Activated T-cell treated with anti-CD3 and anti-CD28 coated beads, Interleukin-2, amount 50 U/mL, for 24 hours (primary cell): ENCODE measurements at regions not wholly inside any gene's neighbourhood (a gene's known extent, or its start where the extent isn't known, plus 50 kb on each side); places are given as distances from the start of the nearest gene placed in this dataset.

Source experiments
- DNase-seq: peaks from one replicate; pipeline ENCODE4 v3.0.0-alpha.2; 2020
- H3K27ac Mint-ChIP-seq: 2 replicates; pipeline ENCODE4 v1.8.0; 2020; ENCODE audit warnings: mild to moderate bottlenecking, mixed read lengths
- H3K27me3 Mint-ChIP-seq: 2 replicates; pipeline ENCODE4 v1.8.0; 2020; ENCODE audit warnings: mixed read lengths
- H3K36me3 Mint-ChIP-seq: 2 replicates; pipeline ENCODE4 v1.8.0; 2020; ENCODE audit warnings: low read depth, mixed read lengths
- H3K4me1 Mint-ChIP-seq: 2 replicates; pipeline ENCODE4 v1.8.0; 2020; ENCODE audit warnings: low read depth, mixed read lengths
- H3K4me3 Mint-ChIP-seq: 2 replicates; pipeline ENCODE4 v1.8.0; 2020; ENCODE audit warnings: mild to moderate bottlenecking, moderate library complexity, mixed read lengths
- H3K9me3 Mint-ChIP-seq: 2 replicates; pipeline ENCODE4 v1.8.0; 2020; ENCODE audit warnings: mixed read lengths

DNA sequence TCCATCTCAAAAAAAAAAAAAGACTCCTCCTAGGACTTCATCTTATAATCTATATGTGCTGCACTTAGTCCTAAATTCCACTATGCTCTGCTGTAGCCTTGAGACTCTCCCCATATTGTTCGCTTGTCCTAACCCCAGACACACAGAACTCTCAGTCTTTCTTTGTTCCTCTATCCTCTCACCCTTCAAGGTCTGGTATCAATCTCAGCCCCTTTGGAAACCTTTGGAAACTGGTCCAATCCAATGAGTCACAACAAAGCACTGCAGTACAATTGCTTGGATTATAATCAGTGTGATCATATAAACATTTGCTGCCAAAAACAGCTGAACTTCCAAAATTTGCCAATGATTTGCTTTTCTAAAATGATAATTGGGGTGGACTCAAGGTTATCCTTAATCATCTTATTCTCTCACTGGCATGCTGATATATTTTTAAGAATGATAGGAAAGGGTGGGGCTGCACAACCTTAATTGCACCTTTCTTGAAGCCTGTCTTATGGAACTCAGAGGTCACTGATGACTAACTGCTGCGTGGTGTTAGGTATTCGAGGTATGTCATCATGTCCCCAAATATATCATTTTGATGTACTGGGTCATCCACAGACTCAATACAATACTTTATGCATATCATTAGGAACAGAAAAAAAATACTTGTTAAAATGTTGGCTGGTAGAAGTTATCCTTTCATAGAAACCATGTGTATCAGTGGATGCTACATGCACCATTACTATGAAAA is 756.7 kb downstream of the NR2F2 start:
- H3K4me3 Mint-ChIP-seq, result no peak overlapping the region
- peaks cover 2% of the 10 kb centered on the region for H3K9me3 Mint-ChIP-seq
- DNase-seq, result no peak

DNA sequence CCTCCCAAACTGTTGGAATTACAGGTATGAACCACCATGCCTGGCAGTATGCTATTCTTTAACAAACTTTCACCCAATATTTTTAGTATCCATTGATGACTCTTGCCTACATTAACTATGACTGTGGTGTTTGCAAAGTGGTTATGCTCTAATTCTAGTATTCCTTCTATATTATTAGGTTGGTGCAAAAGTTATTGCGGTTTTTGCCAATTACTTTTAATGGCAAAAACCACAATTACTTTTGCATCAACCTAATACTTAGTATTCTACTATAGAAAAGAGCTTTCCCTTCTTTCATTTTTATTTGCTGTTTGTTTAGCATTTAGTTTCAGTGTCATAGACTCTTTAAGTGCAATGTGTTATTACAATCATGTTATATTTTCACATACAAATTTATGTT is 760.6 kb downstream of the NR2F2 start:
- DNase-seq, result no peak

More for the DNA sequence above, 756.7 kb downstream of the NR2F2 start:
- Mint-ChIP-seq H3K4me1 (no peaks in the 10 kb centered on the region), H3K27ac (no peak overlapping the region), H3K27me3 (no peaks in the 10 kb centered on the region), H3K36me3 (no peaks in the 10 kb centered on the region)

GRCh38 chr15:97092656-97093055 is 762.2 kb downstream of the NR2F2 start:
- no peaks in the 10 kb centered on the region for H3K4me1 Mint-ChIP-seq
- H3K36me3 Mint-ChIP-seq, result no peaks in the 10 kb centered on the region
- no peak overlapping the region for H3K4me3 Mint-ChIP-seq
- no peak for DNase-seq
- H3K27ac Mint-ChIP-seq, result no peak overlapping the region
- H3K9me3 Mint-ChIP-seq, result peaks cover 14% of the 10 kb centered on the region
- H3K27me3 Mint-ChIP-seq, result no peaks in the 10 kb centered on the region

More for the DNA sequence above, 760.6 kb downstream of the NR2F2 start:
- H3K27me3 Mint-ChIP-seq, result no peaks in the 10 kb centered on the region
- no peak overlapping the region for H3K4me3 Mint-ChIP-seq
- no peak overlapping the region for H3K27ac Mint-ChIP-seq
- peaks cover 16% of the 10 kb centered on the region for H3K9me3 Mint-ChIP-seq
- no peaks in the 10 kb centered on the region for H3K36me3 Mint-ChIP-seq
- H3K4me1 Mint-ChIP-seq, result no peaks in the 10 kb centered on the region

- Mint-ChIP-seq H3K27ac (no peak overlapping the region), H3K4me1 (no peaks in the 10 kb centered on the region), H3K36me3 (no peaks in the 10 kb centered on the region)
Observed at GRCh38 chr15:97096303-97096835, 765.9 kb downstream of the NR2F2 start.

DNA sequence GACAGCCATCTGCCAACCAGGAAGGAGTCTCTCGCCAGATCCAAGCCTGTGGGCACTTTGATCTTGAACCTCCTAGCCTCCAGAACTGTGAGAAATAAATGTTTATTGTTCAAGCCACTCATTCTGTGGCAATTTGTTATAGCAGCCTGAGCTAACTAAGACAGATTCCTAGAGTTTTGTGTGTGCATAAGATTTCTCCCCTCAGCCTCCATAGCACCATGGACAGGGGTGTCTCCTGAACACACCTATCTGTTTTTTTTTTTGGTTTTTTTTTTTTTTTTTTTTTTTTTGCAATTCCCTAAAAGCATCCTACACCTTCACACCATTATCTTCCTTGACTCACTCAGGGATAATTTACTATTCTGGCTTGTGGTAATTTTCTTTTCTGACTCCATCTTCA is 768.5 kb downstream of the NR2F2 start:
- Mint-ChIP-seq H3K9me3 (peaks cover 15% of the 10 kb centered on the region), H3K4me1 (no peaks in the 10 kb centered on the region), H3K36me3 (no peaks in the 10 kb centered on the region), H3K27me3 (no peaks in the 10 kb centered on the region), H3K27ac (no peak overlapping the region), H3K4me3 (no peak overlapping the region)
- DNase-seq, result no peak

More at GRCh38 chr15:97096303-97096835, 765.9 kb downstream of the NR2F2 start:
- no peaks in the 10 kb centered on the region for H3K27me3 Mint-ChIP-seq
- no peak overlapping the region for H3K4me3 Mint-ChIP-seq
- DNase-seq, result no peak
- peaks cover 22% of the 10 kb centered on the region for H3K9me3 Mint-ChIP-seq

DNA sequence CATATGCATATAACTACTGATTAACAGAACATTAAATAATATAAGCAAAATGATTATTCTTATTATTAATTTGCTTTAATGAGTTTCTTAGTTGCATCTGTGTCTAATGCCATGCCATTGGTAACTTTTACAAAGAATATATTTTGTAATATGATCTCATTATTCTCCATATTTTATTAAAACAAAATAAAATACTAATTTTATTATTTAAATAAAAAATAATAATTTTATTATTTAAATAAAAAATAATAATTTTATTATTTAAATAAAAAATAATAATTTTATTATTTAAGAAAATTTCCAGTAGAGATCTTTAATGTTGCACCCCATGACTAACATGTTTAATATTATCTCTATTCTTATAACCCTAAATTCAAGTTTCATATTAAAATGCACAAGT is 771.1 kb downstream of the NR2F2 start:
- Mint-ChIP-seq H3K4me3 (no peak overlapping the region), H3K27me3 (no peaks in the 10 kb centered on the region), H3K9me3 (peaks cover 10% of the 10 kb centered on the region), H3K4me1 (no peaks in the 10 kb centered on the region), H3K36me3 (no peaks in the 10 kb centered on the region), H3K27ac (no peak overlapping the region)
- DNase-seq, result no peak

- DNase-seq, result no peak
- H3K4me1 Mint-ChIP-seq, result no peaks in the 10 kb centered on the region
- no peaks in the 10 kb centered on the region for H3K27me3 Mint-ChIP-seq
- H3K4me3 Mint-ChIP-seq, result no peak overlapping the region
- H3K27ac Mint-ChIP-seq, result no peak overlapping the region
- no peaks in the 10 kb centered on the region for H3K36me3 Mint-ChIP-seq
- peaks cover 14% of the 10 kb centered on the region for H3K9me3 Mint-ChIP-seq
Observed at GRCh38 chr15:97114900-97115760, 784.6 kb downstream of the NR2F2 start.

DNA sequence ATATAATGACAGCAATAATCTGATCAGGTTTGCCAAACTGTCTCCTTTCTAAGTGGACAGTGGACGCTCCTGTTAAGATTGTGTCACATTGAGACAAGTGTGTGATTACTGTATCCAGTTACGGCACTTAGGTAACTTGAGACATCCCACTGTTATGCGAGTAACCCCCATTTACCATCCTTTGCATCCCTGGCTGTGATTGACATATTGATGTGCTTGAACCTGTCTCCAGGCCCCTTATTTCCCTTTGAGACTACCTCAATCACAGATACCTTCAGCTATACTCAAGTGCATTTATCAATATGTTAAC is 785.2 kb downstream of the NR2F2 start:
- Mint-ChIP-seq H3K9me3 (peaks cover 12% of the 10 kb centered on the region), H3K4me3 (no peak overlapping the region), H3K4me1 (no peaks in the 10 kb centered on the region), H3K27me3 (no peaks in the 10 kb centered on the region), H3K27ac (no peak overlapping the region), H3K36me3 (no peaks in the 10 kb centered on the region)
- no peak for DNase-seq

DNA sequence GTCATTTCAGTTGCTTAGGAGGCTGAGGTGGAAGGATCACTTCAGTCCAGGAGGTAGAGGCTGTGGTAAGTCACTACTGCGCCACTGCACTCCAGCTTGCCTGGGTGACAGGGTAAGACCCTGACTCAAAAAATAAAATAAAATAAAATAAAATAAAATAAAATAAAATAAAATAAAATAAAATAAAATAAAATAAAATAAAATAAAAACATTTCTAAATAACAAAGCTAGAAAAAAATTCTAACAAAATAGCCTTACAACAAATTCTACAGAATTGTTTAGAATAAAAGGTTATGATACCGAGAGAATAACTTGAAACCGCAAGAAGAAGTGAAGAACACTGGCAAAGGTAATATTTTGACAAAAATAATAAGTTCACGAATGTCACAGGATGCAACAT is 794.3 kb downstream of the NR2F2 start:
- Mint-ChIP-seq H3K27ac (no peak overlapping the region), H3K4me3 (no peak overlapping the region), H3K9me3 (peaks cover 13% of the 10 kb centered on the region), H3K4me1 (no peaks in the 10 kb centered on the region), H3K27me3 (no peaks in the 10 kb centered on the region), H3K36me3 (no peaks in the 10 kb centered on the region)
- no peak for DNase-seq

- Mint-ChIP-seq H3K27me3 (no peaks in the 10 kb centered on the region), H3K36me3 (no peaks in the 10 kb centered on the region), H3K9me3 (peaks cover 13% of the 10 kb centered on the region), H3K4me1 (no peaks in the 10 kb centered on the region), H3K4me3 (no peak overlapping the region), H3K27ac (no peak overlapping the region)
- no peak for DNase-seq
Observed at GRCh38 chr15:97126553-97127233, 796.2 kb downstream of the NR2F2 start.

DNA sequence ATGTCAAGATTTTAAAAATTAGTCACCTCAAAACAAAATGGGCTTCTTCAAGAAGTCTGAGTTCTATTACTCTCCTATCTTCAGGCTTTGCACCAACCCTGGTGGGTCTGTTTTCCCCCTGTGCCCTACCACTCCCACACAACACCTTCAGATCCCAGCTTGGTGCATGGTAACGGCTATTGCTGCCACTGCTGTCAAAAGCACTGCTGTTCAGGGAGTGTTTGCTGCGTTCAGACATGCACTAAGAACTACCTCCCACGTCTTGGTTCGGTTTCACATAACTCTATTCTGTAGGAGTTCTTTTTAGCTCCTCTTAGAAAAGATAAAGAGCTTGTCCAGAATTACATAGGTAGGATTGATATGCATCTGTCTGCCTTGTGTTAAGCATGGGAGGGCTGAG is 799.2 kb downstream of the NR2F2 start:
- Mint-ChIP-seq H3K4me1 (no peaks in the 10 kb centered on the region), H3K27me3 (no peaks in the 10 kb centered on the region), H3K4me3 (no peak overlapping the region), H3K36me3 (no peaks in the 10 kb centered on the region), H3K9me3 (peaks cover 16% of the 10 kb centered on the region), H3K27ac (no peak overlapping the region)
- DNase-seq, result no peak

- Mint-ChIP-seq H3K4me3 (no peak overlapping the region), H3K27me3 (no peaks in the 10 kb centered on the region), H3K9me3 (no peaks in the 10 kb centered on the region), H3K36me3 (no peaks in the 10 kb centered on the region), H3K4me1 (no peaks in the 10 kb centered on the region), H3K27ac (no peak overlapping the region)
- DNase-seq, result no peak
Observed at GRCh38 chr15:97140216-97140615, 809.7 kb downstream of the NR2F2 start.

DNA sequence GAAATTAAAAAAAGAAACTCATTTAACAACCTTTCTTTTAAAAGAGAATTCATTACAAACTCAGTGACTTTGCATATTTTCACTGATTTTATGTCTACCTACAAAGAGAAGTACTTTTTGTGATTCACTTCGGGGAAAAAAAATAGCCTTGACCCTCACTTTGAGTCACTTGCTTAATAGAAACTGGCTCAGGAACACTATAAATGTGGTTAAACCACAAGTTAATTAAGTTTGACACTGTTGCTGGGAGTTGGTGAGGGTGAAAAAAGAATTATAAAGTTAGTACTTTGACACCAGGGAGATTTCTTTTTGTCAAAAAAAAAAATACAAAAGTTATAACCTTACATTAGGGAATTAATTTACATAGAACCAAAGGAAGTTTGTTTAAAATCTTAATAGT is 810.9 kb downstream of the NR2F2 start:
- DNase-seq, result no peak
- Mint-ChIP-seq H3K9me3 (peaks cover 2% of the 10 kb centered on the region), H3K4me3 (no peak overlapping the region), H3K27ac (no peak overlapping the region), H3K4me1 (no peaks in the 10 kb centered on the region), H3K27me3 (no peaks in the 10 kb centered on the region), H3K36me3 (no peaks in the 10 kb centered on the region)

DNA sequence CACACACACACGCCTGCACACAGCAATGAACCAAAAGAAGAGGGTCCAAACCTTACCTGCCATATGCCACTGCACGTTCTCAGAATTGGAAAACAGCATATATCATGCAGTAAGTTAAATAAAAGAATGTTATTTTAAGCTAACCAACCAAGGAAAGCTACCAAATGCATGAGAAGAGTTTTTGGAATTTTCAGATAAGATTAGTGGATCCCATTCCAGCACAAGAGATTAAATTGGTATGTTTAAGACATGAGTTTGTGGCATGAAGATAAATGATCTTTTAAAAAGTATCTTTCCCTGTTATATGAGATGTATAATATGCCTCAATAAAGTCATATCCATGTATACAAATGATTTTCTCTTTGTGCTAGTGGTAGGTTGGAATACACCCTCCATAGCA is 811.4 kb downstream of the NR2F2 start:
- Mint-ChIP-seq H3K27ac (no peak overlapping the region), H3K4me3 (no peak overlapping the region), H3K4me1 (no peaks in the 10 kb centered on the region), H3K27me3 (no peaks in the 10 kb centered on the region), H3K36me3 (no peaks in the 10 kb centered on the region), H3K9me3 (peaks cover 2% of the 10 kb centered on the region)
- no peak for DNase-seq
